ENCODE measurements at regions not wholly inside any gene's neighbourhood (a gene's known extent, or its start where the extent isn't known, plus 50 kb on each side); places are given as distances from the start of the nearest gene placed in this dataset.

GRCh38 chr3:165455793-165456192 lies 259.6 kb upstream of the SLITRK3 start:
- DNase-seq (ENCODE audit: low read depth): no peak

- DNase-seq (ENCODE audit: low read depth): no peak
These were observed 259.2 kb upstream of the SLITRK3 start for GRCh38 chr3:165455360-165455759.

- DNase-seq (ENCODE audit: low read depth): no peak
These were observed 255.3 kb upstream of the SLITRK3 start for GRCh38 chr3:165451371-165452070.

GRCh38 chr3:165446555-165446954 lies 250.4 kb upstream of the SLITRK3 start:
- no peak for DNase-seq (ENCODE audit: low read depth)

- no peak for DNase-seq (ENCODE audit: low read depth)
These were observed 248.6 kb upstream of the SLITRK3 start for GRCh38 chr3:165444745-165445144.

- no peak for DNase-seq (ENCODE audit: low read depth)
These were observed 247.5 kb upstream of the SLITRK3 start for GRCh38 chr3:165443664-165444063.

GRCh38 chr3:165442061-165442460 lies 245.9 kb upstream of the SLITRK3 start:
- no peak for DNase-seq (ENCODE audit: low read depth)

- no peak for DNase-seq (ENCODE audit: low read depth)
These were observed 244.2 kb upstream of the SLITRK3 start for GRCh38 chr3:165440380-165440779.

GRCh38 chr3:165439765-165440164 lies 243.6 kb upstream of the SLITRK3 start:
- no peak for DNase-seq (ENCODE audit: low read depth)

- DNase-seq (ENCODE audit: low read depth): no peak
These were observed 238.3 kb upstream of the SLITRK3 start for GRCh38 chr3:165434516-165434915.

GRCh38 chr3:165406425-165406824 lies 210.2 kb upstream of the SLITRK3 start:
- no peak for DNase-seq (ENCODE audit: low read depth)

GRCh38 chr3:165404357-165405027 lies 208.3 kb upstream of the SLITRK3 start:
- DNase-seq (ENCODE audit: low read depth): no peak

- DNase-seq (ENCODE audit: low read depth): no peak
These were observed 207.5 kb upstream of the SLITRK3 start for GRCh38 chr3:165403666-165404065.

GRCh38 chr3:165395188-165395587 lies 199.0 kb upstream of the SLITRK3 start:
- DNase-seq (ENCODE audit: low read depth): no peak

GRCh38 chr3:165393461-165393860 lies 197.3 kb upstream of the SLITRK3 start:
- DNase-seq (ENCODE audit: low read depth): no peak

- no peak for DNase-seq (ENCODE audit: low read depth)
These were observed 194.0 kb upstream of the SLITRK3 start for GRCh38 chr3:165390166-165390565.

- DNase-seq (ENCODE audit: low read depth): no peak
These were observed 193.5 kb upstream of the SLITRK3 start for GRCh38 chr3:165389653-165390052.

- DNase-seq (ENCODE audit: low read depth): no peak
These were observed 192.9 kb upstream of the SLITRK3 start for GRCh38 chr3:165389064-165389463.

- DNase-seq (ENCODE audit: low read depth): no peak
These were observed 187.2 kb upstream of the SLITRK3 start for GRCh38 chr3:165383381-165383780.

- no peak for DNase-seq (ENCODE audit: low read depth)
These were observed 186.5 kb upstream of the SLITRK3 start for GRCh38 chr3:165382672-165383071.

- no peak for DNase-seq (ENCODE audit: low read depth)
These were observed 182.6 kb upstream of the SLITRK3 start for GRCh38 chr3:165378761-165379160.

- DNase-seq (ENCODE audit: low read depth): no peak
These were observed 162.8 kb upstream of the SLITRK3 start for GRCh38 chr3:165359005-165359404.

GRCh38 chr3:165355316-165355715 lies 159.1 kb upstream of the SLITRK3 start:
- no peak for DNase-seq (ENCODE audit: low read depth)

GRCh38 chr3:165347526-165347925 lies 151.3 kb upstream of the SLITRK3 start:
- DNase-seq (ENCODE audit: low read depth): peak; percentile 3
